Right cardiac atrium (tissue), 5 donors: ENCODE measurements at regions not wholly inside any gene's neighbourhood (a gene's known extent, or its start where the extent isn't known, plus 50 kb on each side); places are given as distances from the start of the nearest gene placed in this dataset.
"Not testable (repeated sequence)": the region's sequence is repeated elsewhere in the genome, so short reads cannot be mapped to it uniquely, and the experiment has no call there.

Experiments used
- ATAC-seq, 2 donors: fragments of 200-7000 bp; cut with Tn5 transposase; one replicate each; pipeline versions ENCODE4 v1.8.0 to v1.9.1; 2020; ENCODE audit warnings: moderate library complexity in 2 of 2, mild to moderate bottlenecking in 1 of 2
- DNase-seq, 3 donors: peaks; one replicate each; pipeline ENCODE4 v3.0.0-alpha.2; 2020
- H3K27ac ChIP-seq: one replicate; pipeline ENCODE4 v1.5.1; 2013; ENCODE audit warnings: mild to moderate bottlenecking, low read length, control low read depth, moderate library complexity
- H3K27me3 ChIP-seq: one replicate; pipeline ENCODE4 v1.6.1; 2013; ENCODE audit not compliant: control insufficient read depth, insufficient read depth
- H3K4me1 ChIP-seq: one replicate; pipeline ENCODE4 v1.6.1; 2013; ENCODE audit warnings: low read length; ENCODE audit not compliant: control insufficient read depth, insufficient read depth
- H3K4me3 ChIP-seq: one replicate; pipeline ENCODE4 v1.5.1; 2013; ENCODE audit warnings: low read length, control low read depth
- H3K9me3 ChIP-seq: one replicate; pipeline ENCODE4 v1.6.1; 2013; ENCODE audit warnings: low read length; ENCODE audit not compliant: control insufficient read depth
- WGBS: extraction: QIAGEN DNeasy Blood & Tissue Kit; methylation state at CpG from one replicate; pipeline ENCODE4 v1.1.7; 2013; 5-methylcytosine and 5-hydroxymethylcytosine counted together
- intact Hi-C, 4 donors: fragments of 100-400 bp; cut with DNase I; formaldehyde crosslinking; loops; one replicate each; pipeline versions ENCODE4 v1.11.0 to v1.14.0; 2022 to 2023
- donor health status: healthy with polysubstance abuse.
- donor health status: DM: no; HTN: yes; CAD: no.
- donor health status: DM: no; HTN: no; CAD: no.
- donor health status: DM: no; HTN: yes; CAD: no; lungs with severe emphysema.
- donor health status: DM: yes; HTN: yes; CAD: no.

DNA sequence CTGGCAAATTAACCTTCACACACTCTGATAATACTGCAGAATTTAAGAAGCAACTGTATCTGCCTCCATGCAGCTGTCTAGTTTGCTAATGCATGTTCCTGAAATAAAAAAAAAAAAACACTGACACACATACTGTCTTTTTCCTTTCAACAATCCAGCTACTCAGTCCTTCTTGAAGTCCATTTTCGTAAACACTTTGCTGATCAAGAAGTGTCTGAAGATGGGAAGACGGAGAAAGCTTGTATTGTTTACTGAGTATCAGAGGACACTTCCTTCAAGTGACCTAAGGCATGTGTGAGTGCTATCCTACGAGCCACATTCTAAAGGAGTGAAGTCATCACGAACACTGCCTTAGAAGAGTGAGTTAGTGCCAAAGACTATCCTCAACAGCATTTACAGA, 82.6 kb downstream of the LUZP4 start:
- no peaks in the 10 kb centered on the region for H3K27me3 ChIP-seq
- no peak for DNase-seq
- no peak overlapping the region for H3K4me3 ChIP-seq
- no peaks in the 10 kb centered on the region for H3K4me1 ChIP-seq
- WGBS: 24% methylated on average over 4 of the region's 4 CpGs
- ATAC-seq: peak; percentile 64 to 66
- no peak overlapping the region for H3K27ac ChIP-seq
- intact Hi-C loops: no loop called here
- H3K9me3 ChIP-seq: no peaks in the 10 kb centered on the region

- no peak overlapping the region for H3K27ac ChIP-seq
- H3K4me1 ChIP-seq: no peaks in the 10 kb centered on the region
- H3K9me3 ChIP-seq: no peaks in the 10 kb centered on the region
- DNase-seq (no peak), ATAC-seq (no peak)
- intact Hi-C loops: no loop called here
- H3K27me3 ChIP-seq: no peaks in the 10 kb centered on the region
- WGBS: 94% methylated on average over 5 of the region's 5 CpGs
- no peak overlapping the region for H3K4me3 ChIP-seq
These were observed 83.8 kb downstream of the LUZP4 start for GRCh38 chrX:115373308-115373707.

GRCh38 chrX:115378471-115378870, 89.0 kb downstream of the LUZP4 start:
- 59% methylated on average over 1 of the region's 1 CpG for WGBS
- no peak for ATAC-seq
- no peaks in the 10 kb centered on the region for H3K9me3 ChIP-seq
- no peaks in the 10 kb centered on the region for H3K4me1 ChIP-seq
- H3K4me3 ChIP-seq: no peak overlapping the region
- intact Hi-C loops: no loop called here
- DNase-seq: no peak
- H3K27me3 ChIP-seq: no peaks in the 10 kb centered on the region
- H3K27ac ChIP-seq: no peak overlapping the region

DNA sequence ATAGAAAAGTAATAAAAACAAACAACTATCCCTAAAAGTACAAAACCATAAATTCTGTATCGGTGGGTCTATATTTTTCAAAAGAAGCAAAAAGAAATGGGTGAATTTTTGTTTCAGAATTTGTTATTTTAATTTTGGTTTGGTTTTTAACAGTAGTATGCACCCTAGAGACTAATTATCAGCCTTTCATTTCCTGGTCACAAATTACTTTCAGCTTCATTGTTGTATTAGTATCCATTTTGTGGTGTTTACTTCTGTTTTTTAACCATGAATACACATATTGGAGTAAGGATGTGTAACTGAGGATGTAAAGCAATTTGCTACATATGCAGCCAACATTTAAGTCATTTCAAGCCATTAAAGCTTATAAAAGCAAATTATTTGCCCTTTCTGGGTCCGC, 97.8 kb downstream of the LUZP4 start:
- no peaks in the 10 kb centered on the region for H3K4me1 ChIP-seq
- DNase-seq (no peak), ATAC-seq (no peak)
- H3K27ac ChIP-seq: no peak overlapping the region
- H3K9me3 ChIP-seq: no peaks in the 10 kb centered on the region
- H3K4me3 ChIP-seq: no peak overlapping the region
- no peaks in the 10 kb centered on the region for H3K27me3 ChIP-seq
- WGBS: 93% methylated on average over 2 of the region's 2 CpGs
- intact Hi-C loops: no loop called here

GRCh38 chrX:115388879-115389278, 99.4 kb downstream of the LUZP4 start:
- ATAC-seq (no peak), DNase-seq (no peak)
- Histone ChIP-seq H3K4me1 (no peaks in the 10 kb centered on the region), H3K4me3 (no peak overlapping the region), H3K27me3 (no peaks in the 10 kb centered on the region), H3K9me3 (no peaks in the 10 kb centered on the region), H3K27ac (no peak overlapping the region)
- 53% methylated on average over 4 of the region's 4 CpGs for whole genome bisulfite sequencing
- intact Hi-C loops: no loop called here

DNA sequence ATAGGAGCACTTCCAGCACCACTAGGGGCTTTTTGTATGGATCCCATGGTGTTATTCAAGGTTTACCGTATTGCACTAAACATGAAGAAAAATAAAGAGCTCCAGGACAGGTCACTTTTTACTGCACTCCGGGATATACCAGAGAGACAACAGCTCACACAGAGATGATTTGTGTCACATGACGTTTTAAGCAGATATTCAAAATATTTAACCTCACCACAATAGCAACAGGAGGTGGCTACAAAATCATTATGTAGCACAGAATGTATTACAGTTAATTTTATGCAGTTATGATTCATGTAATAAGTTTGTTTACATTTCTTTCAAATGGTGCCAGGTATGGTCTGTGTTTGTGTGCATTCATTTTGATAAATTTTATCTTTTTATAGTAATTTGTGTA, 100.6 kb downstream of the LUZP4 start:
- no peaks in the 10 kb centered on the region for H3K4me1 ChIP-seq
- no peak overlapping the region for H3K4me3 ChIP-seq
- DNase-seq: no peak
- ATAC-seq: no peak
- no peaks in the 10 kb centered on the region for H3K27me3 ChIP-seq
- intact Hi-C loops: no loop called here
- no peak overlapping the region for H3K27ac ChIP-seq
- WGBS: 80% methylated on average over 3 of the region's 3 CpGs
- no peaks in the 10 kb centered on the region for H3K9me3 ChIP-seq

GRCh38 chrX:115392031-115392430, 102.5 kb downstream of the LUZP4 start:
- Histone ChIP-seq H3K27me3 (no peaks in the 10 kb centered on the region), H3K4me1 (no peaks in the 10 kb centered on the region), H3K9me3 (no peaks in the 10 kb centered on the region), H3K27ac (no peak overlapping the region), H3K4me3 (no peak overlapping the region)
- ATAC-seq: no peak
- WGBS: 92% methylated on average over 2 of the region's 2 CpGs
- intact Hi-C loops: no loop called here
- DNase-seq: peak in 1 of 3 donors; percentile 9

DNA sequence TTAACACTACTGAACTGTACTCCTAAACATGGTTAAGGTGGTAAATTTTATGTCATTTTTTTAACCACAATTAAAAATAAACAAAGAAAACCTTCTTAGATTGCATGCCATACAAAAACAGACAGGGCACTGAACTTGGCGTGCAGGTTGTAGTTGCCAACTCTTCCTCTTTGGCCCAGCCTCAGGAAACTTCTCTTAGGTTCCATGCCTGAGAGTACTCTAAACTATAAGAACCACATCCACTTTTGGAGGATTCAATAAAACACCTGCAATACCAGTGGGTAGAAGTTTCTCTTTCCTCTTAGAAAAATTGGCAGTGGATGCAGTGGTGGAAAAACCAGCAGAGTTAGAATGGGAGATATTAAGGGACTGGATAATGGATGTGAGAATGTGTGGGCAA, 103.4 kb downstream of the LUZP4 start:
- H3K9me3 ChIP-seq: no peaks in the 10 kb centered on the region
- ATAC-seq: no peak
- DNase-seq: no peak
- H3K27ac ChIP-seq: no peak overlapping the region
- 91% methylated on average over 1 of the region's 1 CpG for WGBS
- H3K4me3 ChIP-seq: no peak overlapping the region
- intact Hi-C loops: no loop called here
- no peaks in the 10 kb centered on the region for H3K4me1 ChIP-seq
- H3K27me3 ChIP-seq: no peaks in the 10 kb centered on the region

DNA sequence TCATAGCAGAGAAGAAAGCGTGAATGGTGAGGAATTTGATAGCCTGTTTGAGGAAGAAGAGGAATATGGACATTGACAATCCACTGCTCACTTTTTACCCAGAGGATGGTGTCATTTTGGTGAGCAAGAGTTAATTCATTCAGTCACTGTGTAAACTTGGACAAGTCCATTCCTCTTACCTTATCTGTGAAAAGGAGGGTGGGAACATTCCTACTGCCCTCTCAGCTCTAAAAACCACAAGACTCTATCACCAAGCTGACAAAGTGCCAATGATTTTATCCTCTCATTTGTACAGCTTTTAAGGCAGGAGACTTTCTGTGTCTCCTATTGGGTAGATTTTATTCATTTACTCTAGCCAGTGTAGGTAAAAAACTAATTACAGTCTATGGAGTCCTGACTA, 103.8 kb downstream of the LUZP4 start:
- Histone ChIP-seq H3K4me1 (no peaks in the 10 kb centered on the region), H3K4me3 (no peak overlapping the region), H3K9me3 (no peaks in the 10 kb centered on the region), H3K27me3 (no peaks in the 10 kb centered on the region), H3K27ac (no peak overlapping the region)
- WGBS: 92% methylated on average over 1 of the region's 1 CpG
- intact Hi-C loops: no loop called here
- ATAC-seq: peak in 1 of 2 donors; percentile 39
- DNase-seq: no peak

DNA sequence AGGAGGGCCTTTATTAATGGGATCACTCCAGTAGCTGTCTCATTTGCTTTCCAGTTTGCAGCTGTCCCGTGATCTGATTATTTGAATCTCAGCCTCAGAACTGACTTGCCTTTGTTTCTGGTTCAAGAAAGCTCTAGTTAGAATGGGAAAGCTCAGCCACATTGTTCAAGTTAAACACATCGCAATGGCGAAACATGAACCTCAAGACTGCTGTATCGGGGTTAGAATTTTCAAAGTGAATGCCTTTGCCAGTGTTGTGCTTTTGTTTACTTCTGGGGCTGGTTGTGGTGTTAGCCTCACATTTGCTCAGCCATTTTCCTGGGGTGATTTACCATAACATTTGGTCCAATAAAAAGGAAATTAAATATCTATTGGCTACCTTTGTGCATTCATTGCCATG, 105.3 kb downstream of the LUZP4 start:
- intact Hi-C loops, ATAC-seq, H3K9me3 ChIP-seq, H3K27ac ChIP-seq, DNase-seq, H3K4me1 ChIP-seq, H3K4me3 ChIP-seq, H3K27me3 ChIP-seq: not testable (repeated sequence)
- 79% methylated on average over 4 of the region's 4 CpGs for WGBS

DNA sequence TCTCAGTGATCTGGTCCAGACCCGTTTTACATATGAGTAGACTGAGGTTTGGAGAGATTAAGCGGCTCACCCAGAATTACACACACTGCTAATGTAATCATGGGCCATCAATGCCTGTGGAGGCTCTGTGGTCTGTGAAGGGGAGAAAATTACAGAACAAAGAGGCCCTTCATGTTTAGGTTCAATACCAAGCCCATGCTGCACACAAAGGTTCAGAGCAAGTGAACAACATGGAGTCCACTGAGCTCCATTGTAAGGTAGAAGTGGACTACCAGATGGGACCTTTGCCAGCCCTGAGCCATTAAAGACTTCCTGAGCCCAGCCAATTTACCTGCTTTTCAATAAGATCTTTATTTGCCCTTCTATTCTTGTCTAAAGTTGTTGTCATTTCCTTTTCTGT, 109.8 kb downstream of the LUZP4 start:
- no peak overlapping the region for H3K4me3 ChIP-seq
- intact Hi-C loops: no loop called here
- DNase-seq (no peak), ATAC-seq (no peak)
- 93% methylated on average over 2 of the region's 2 CpGs for WGBS
- H3K4me1 ChIP-seq: no peaks in the 10 kb centered on the region
- H3K27me3 ChIP-seq: no peaks in the 10 kb centered on the region
- H3K9me3 ChIP-seq: no peaks in the 10 kb centered on the region
- no peak overlapping the region for H3K27ac ChIP-seq

- ATAC-seq: no peak
- no peak for DNase-seq
- Histone ChIP-seq H3K27me3 (no peaks in the 10 kb centered on the region), H3K4me1 (no peaks in the 10 kb centered on the region), H3K4me3 (no peak overlapping the region), H3K27ac (no peak overlapping the region), H3K9me3 (no peaks in the 10 kb centered on the region)
- intact Hi-C loops: no loop called here
- WGBS: 61% methylated on average over 3 of the region's 3 CpGs
These were observed 111.4 kb downstream of the LUZP4 start for GRCh38 chrX:115400960-115401359.
